ENCODE measurements at regions not wholly inside any gene's neighbourhood (a gene's known extent, or its start where the extent isn't known, plus 50 kb on each side); places are given as distances from the start of the nearest gene placed in this dataset.

GRCh38 chr11:70606248-70606950 is 208.1 kb downstream of the CTTN start:
- DNase-seq (ENCODE audit: low read depth in 1 of 2, low spot score in 1 of 2) = no peak

- DNase-seq (ENCODE audit: low read depth in 1 of 2, low spot score in 1 of 2) = no peak
Observed at GRCh38 chr11:70606951-70607330, 208.6 kb downstream of the CTTN start.

GRCh38 chr11:70607561-70607960 is 209.2 kb downstream of the CTTN start:
- DNase-seq (ENCODE audit: low read depth in 1 of 2, low spot score in 1 of 2) = no peak

GRCh38 chr11:70608568-70609470 is 210.5 kb downstream of the CTTN start:
- no peak for DNase-seq (ENCODE audit: low read depth in 1 of 2, low spot score in 1 of 2)

- no peak for DNase-seq (ENCODE audit: low read depth in 1 of 2, low spot score in 1 of 2)
Observed at GRCh38 chr11:70610566-70611565, 212.5 kb downstream of the CTTN start.

- no peak for DNase-seq (ENCODE audit: low read depth in 1 of 2, low spot score in 1 of 2)
Observed at GRCh38 chr11:70611821-70612220, 213.5 kb downstream of the CTTN start.

GRCh38 chr11:70612459-70613141 is 214.3 kb downstream of the CTTN start:
- no peak for DNase-seq (ENCODE audit: low read depth in 1 of 2, low spot score in 1 of 2)

- DNase-seq (ENCODE audit: low read depth in 1 of 2, low spot score in 1 of 2) = no peak
Observed at GRCh38 chr11:70614034-70614681, 215.8 kb downstream of the CTTN start.

- DNase-seq (ENCODE audit: low read depth in 1 of 2, low spot score in 1 of 2) = no peak
Observed at GRCh38 chr11:70615036-70615875, 216.9 kb downstream of the CTTN start.

GRCh38 chr11:70616317-70616716 is 218.0 kb downstream of the CTTN start:
- DNase-seq (ENCODE audit: low read depth in 1 of 2, low spot score in 1 of 2) = no peak

- no peak for DNase-seq (ENCODE audit: low read depth in 1 of 2, low spot score in 1 of 2)
Observed at GRCh38 chr11:70616938-70617654, 218.8 kb downstream of the CTTN start.

- DNase-seq (ENCODE audit: low read depth in 1 of 2, low spot score in 1 of 2) = no peak
Observed at GRCh38 chr11:70618431-70619101, 220.2 kb downstream of the CTTN start.

GRCh38 chr11:70619591-70619990 is 221.3 kb downstream of the CTTN start:
- DNase-seq (ENCODE audit: low read depth in 1 of 2, low spot score in 1 of 2) = no peak

- no peak for DNase-seq (ENCODE audit: low read depth in 1 of 2, low spot score in 1 of 2)
Observed at GRCh38 chr11:70620510-70621184, 222.3 kb downstream of the CTTN start.

GRCh38 chr11:70621241-70621640 is 222.9 kb downstream of the CTTN start:
- DNase-seq (ENCODE audit: low read depth in 1 of 2, low spot score in 1 of 2) = no peak

- no peak for DNase-seq (ENCODE audit: low read depth in 1 of 2, low spot score in 1 of 2)
Observed at GRCh38 chr11:70622091-70622490, 223.8 kb downstream of the CTTN start.

GRCh38 chr11:70623906-70624597 is 225.7 kb downstream of the CTTN start:
- DNase-seq (ENCODE audit: low read depth in 1 of 2, low spot score in 1 of 2) = no peak

Data from activated CD4-positive, alpha-beta T cell treated with anti-CD3 and anti-CD28 coated beads, Interleukin-2, amount 50 U/mL, for 24 hours (primary cell).